Upper lobe of left lung (tissue), 6 donors: ENCODE measurements at regions not wholly inside any gene's neighbourhood (a gene's known extent, or its start where the extent isn't known, plus 50 kb on each side); places are given as distances from the start of the nearest gene placed in this dataset.

Experiments used
- ATAC-seq, 2 donors: fragments of 200-7000 bp; cut with Tn5 transposase; one replicate each; pipeline ENCODE4 v1.9.1; 2022; ENCODE audit warnings: mild to moderate bottlenecking in 2 of 2, moderate library complexity in 2 of 2; ENCODE audit not compliant: low FRiP score in 2 of 2
- DNase-seq, 2 donors: peaks; one replicate each; pipeline ENCODE4 v3.0.0-alpha.2; 2019 to 2020
- H3K27ac ChIP-seq, 4 donors: fragments of 200-600 bp; sonication (generic); one replicate each; pipeline ENCODE4 v1.5.1; 2016 to 2019
- H3K27me3 ChIP-seq, 4 donors: fragments of 200-600 bp; sonication (generic); one replicate each; pipeline ENCODE4 v1.5.1; 2017 to 2019
- H3K36me3 ChIP-seq, 4 donors: fragments of 200-600 bp; sonication (generic); one replicate each; pipeline ENCODE4 v1.5.1; 2016 to 2019
- H3K4me1 ChIP-seq, 4 donors: fragments of 200-600 bp; sonication (generic); one replicate each; pipeline ENCODE4 v1.5.1; 2018 to 2019
- H3K4me3 ChIP-seq, 4 donors: fragments of 200-600 bp; sonication (generic); one replicate each; pipeline ENCODE4 v1.5.1; 2017 to 2019; ENCODE audit warnings: mild to moderate bottlenecking in 2 of 4, moderate library complexity in 1 of 4
- H3K9me3 ChIP-seq, 4 donors: fragments of 200-600 bp; sonication (generic); one replicate each; pipeline ENCODE4 v1.5.1; 2018 to 2019
- CTCF ChIP-seq, 6 experiments: fragments of 450-650 bp in 4 of 6; fragments of 200-600 bp in 2 of 6; sonication (generic) in 2 of 6; IDR thresholded peaks; one replicate each; pipeline ENCODE4 v1.5.1; 2016 to 2019; ENCODE audit warnings: antibody characterized with exemption in 6 of 6
- EP300 ChIP-seq, 4 donors: sonication (generic); formaldehyde crosslinking; IDR thresholded peaks; one replicate each; pipeline ENCODE4 v1.5.1; 2017; ENCODE audit warnings: antibody characterized with exemption in 4 of 4, control low read depth in 2 of 4
- POLR2A ChIP-seq, 4 donors: fragments of 450-650 bp; IDR thresholded peaks; one replicate each; pipeline ENCODE4 v1.5.1; 2016 to 2017; ENCODE audit warnings: antibody characterized with exemption in 4 of 4, mild to moderate bottlenecking in 2 of 4
- POLR2AphosphoS5 ChIP-seq, 2 donors: sonication (generic); formaldehyde crosslinking; IDR thresholded peaks; one replicate each; pipeline ENCODE4 v1.5.1; 2017; ENCODE audit warnings: antibody characterized with exemption in 2 of 2
- WGBS, 2 donors: methylation state at CpG; one replicate each; pipeline ENCODE4 v1.1.5; 2017 to 2018; 5-methylcytosine and 5-hydroxymethylcytosine counted together
- donor health status: DM: no; HTN: no; CAD: no; lungs with moderate emphysema.
- donor health status: DM: no; HTN: yes; CAD: no; lungs with severe emphysema.

DNA sequence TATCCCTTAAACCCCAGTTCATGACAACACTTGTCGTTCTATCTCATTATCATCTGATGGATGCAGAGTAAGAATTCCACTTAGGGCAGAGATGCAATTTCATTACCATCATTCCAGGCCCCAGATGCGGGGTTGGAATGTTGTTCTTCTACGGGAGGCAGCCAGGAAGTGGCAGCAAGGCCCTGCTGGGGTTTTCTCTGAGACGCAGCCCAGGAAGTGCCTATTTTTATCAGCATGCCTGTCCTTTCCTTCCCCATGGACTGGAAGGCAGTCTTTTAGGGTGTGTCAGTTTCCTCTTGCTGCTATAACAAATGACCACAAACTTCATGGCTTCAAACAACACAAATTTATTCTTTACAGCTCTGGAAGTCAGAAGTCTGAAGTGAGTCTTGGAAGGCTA lies 246.6 kb upstream of the DYNLRB2 start:
- Histone ChIP-seq H3K9me3 (no peaks in the 10 kb centered on the region), H3K4me3 (no peak overlapping the region), H3K36me3 (no peaks in the 10 kb centered on the region), H3K27me3 (no peaks in the 10 kb centered on the region), H3K4me1 (no peaks in the 10 kb centered on the region), H3K27ac (no peak overlapping the region)
- WGBS, 2 donors, result 56 to 63% methylated on average over 4 of the region's 4 CpGs
- no peak for ATAC-seq
- TF ChIP-seq EP300 (IDR thresholded peaks at IDR 0.05) (no peak), CTCF (IDR thresholded peaks at IDR 0.05) (no peak), POLR2A (IDR thresholded peaks at IDR 0.05) (no peak), POLR2AphosphoS5 (IDR thresholded peaks at IDR 0.05) (no peak)
- DNase-seq, result no peak

- no peaks in the 10 kb centered on the region for H3K9me3 ChIP-seq
- no peaks in the 10 kb centered on the region for H3K27me3 ChIP-seq
- TF ChIP-seq POLR2A (IDR thresholded peaks at IDR 0.05) (no peak), EP300 (IDR thresholded peaks at IDR 0.05) (no peak), CTCF (IDR thresholded peaks at IDR 0.05) (no peak), POLR2AphosphoS5 (IDR thresholded peaks at IDR 0.05) (no peak)
- H3K36me3 ChIP-seq, result no peaks in the 10 kb centered on the region
- ATAC-seq (peak in 1 of 2 donors; percentile 57), DNase-seq (no peak)
- no peak overlapping the region for H3K27ac ChIP-seq
- H3K4me3 ChIP-seq, result no peak overlapping the region
- H3K4me1 ChIP-seq, result no peaks in the 10 kb centered on the region
- WGBS, 2 donors, result 81 to 90% methylated on average over 3 of the region's 3 CpGs
These were observed 252.2 kb upstream of the DYNLRB2 start for GRCh38 chr16:80288616-80289015.

DNA sequence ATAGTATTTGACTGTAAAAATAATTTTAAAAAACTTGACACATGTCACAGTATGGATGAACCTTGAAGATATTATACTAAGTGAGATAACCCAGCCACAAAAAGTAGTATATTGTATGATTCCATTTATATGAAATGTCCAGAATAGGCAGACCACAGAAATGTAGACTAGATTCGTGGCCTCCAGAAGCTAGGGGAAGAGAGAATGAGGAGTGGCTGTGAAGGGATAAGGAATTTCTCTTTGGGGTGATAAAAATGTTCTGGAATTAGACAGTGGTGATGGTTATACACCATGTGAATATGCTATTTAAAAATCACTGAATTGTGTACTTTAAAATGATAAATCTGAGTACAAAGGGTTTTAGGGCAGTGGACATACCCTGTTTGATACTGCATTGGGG lies 253.1 kb upstream of the DYNLRB2 start:
- WGBS, 2 donors, result 74 to 79% methylated on average over 1 of the region's 1 CpG
- ATAC-seq (no peak), DNase-seq (no peak)
- Histone ChIP-seq H3K9me3 (no peaks in the 10 kb centered on the region), H3K36me3 (no peaks in the 10 kb centered on the region), H3K4me1 (no peaks in the 10 kb centered on the region), H3K4me3 (no peak overlapping the region), H3K27ac (no peak overlapping the region), H3K27me3 (no peaks in the 10 kb centered on the region)
- TF ChIP-seq POLR2AphosphoS5 (IDR thresholded peaks at IDR 0.05), result no peak
- no peak for TF ChIP-seq POLR2A (IDR thresholded peaks at IDR 0.05)
- TF ChIP-seq EP300 (IDR thresholded peaks at IDR 0.05), result no peak
- no peak for TF ChIP-seq CTCF (IDR thresholded peaks at IDR 0.05)

DNA sequence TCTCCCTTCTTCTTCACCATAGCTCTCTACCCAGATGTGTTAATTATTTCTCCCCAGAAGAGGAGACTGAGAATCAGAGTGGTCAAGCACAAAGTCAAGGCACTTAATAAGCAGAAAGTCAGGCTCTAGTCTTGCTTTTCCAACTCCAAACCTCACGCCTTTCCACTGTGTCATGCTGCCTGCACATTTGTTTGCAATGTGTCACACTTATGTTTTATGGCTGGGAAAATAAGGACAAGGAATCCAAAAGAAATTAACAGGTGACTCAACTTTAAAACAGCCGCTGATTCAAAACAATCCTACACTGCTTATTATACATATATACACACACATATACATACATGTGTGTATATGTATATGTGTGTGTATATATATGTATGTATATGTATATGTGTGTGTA lies 255.7 kb upstream of the DYNLRB2 start:
- DNase-seq (no peak), ATAC-seq (no peak)
- Histone ChIP-seq H3K27ac (no peak overlapping the region), H3K4me3 (no peak overlapping the region), H3K9me3 (no peaks in the 10 kb centered on the region), H3K4me1 (no peaks in the 10 kb centered on the region), H3K36me3 (no peaks in the 10 kb centered on the region), H3K27me3 (no peaks in the 10 kb centered on the region)
- WGBS, 2 donors, result 80 to 93% methylated on average over 2 of the region's 2 CpGs
- no peak for TF ChIP-seq POLR2AphosphoS5 (IDR thresholded peaks at IDR 0.05)
- no peak for TF ChIP-seq CTCF (IDR thresholded peaks at IDR 0.05)
- TF ChIP-seq EP300 (IDR thresholded peaks at IDR 0.05), result no peak
- no peak for TF ChIP-seq POLR2A (IDR thresholded peaks at IDR 0.05)

GRCh38 chr16:80283466-80284392 lies 257.1 kb upstream of the DYNLRB2 start:
- no peaks in the 10 kb centered on the region for H3K4me1 ChIP-seq

More at GRCh38 chr16:80283466-80284392, 257.1 kb upstream of the DYNLRB2 start:
- Histone ChIP-seq H3K9me3 (no peaks in the 10 kb centered on the region), H3K27ac (no peak overlapping the region), H3K36me3 (no peaks in the 10 kb centered on the region), H3K4me3 (no peak overlapping the region), H3K27me3 (no peaks in the 10 kb centered on the region)
- 87% methylated on average over 2 of the region's 2 CpGs for WGBS, 2 donors
- ATAC-seq (no peak), DNase-seq (no peak)
- TF ChIP-seq POLR2AphosphoS5 (IDR thresholded peaks at IDR 0.05), result no peak
- TF ChIP-seq POLR2A (IDR thresholded peaks at IDR 0.05), result no peak
